ENCODE measurements at regions not wholly inside any gene's neighbourhood (a gene's known extent, or its start where the extent isn't known, plus 50 kb on each side); places are given as distances from the start of the nearest gene placed in this dataset.
"Not testable (repeated sequence)": the region's sequence is repeated elsewhere in the genome, so short reads cannot be mapped to it uniquely, and the experiment has no call there.

GRCh38 chr16:80116711-80117110 lies 424.1 kb upstream of the DYNLRB2 start:
- DNase-seq, result no peak

GRCh38 chr16:80114699-80115098 lies 426.1 kb upstream of the DYNLRB2 start:
- no peak for DNase-seq

GRCh38 chr16:80113873-80114574 lies 426.8 kb upstream of the DYNLRB2 start:
- DNase-seq, result no peak

- DNase-seq, result no peak
Observed at GRCh38 chr16:80109581-80109980, 431.2 kb upstream of the DYNLRB2 start.

- no peak for DNase-seq
Observed at GRCh38 chr16:80107900-80108299, 432.9 kb upstream of the DYNLRB2 start.

- no peak for DNase-seq
Observed at GRCh38 chr16:80105751-80106150, 435.0 kb upstream of the DYNLRB2 start.

- no peak for DNase-seq
Observed at GRCh38 chr16:80105160-80105559, 435.6 kb upstream of the DYNLRB2 start.

- no peak for DNase-seq
Observed at GRCh38 chr16:80104401-80104800, 436.4 kb upstream of the DYNLRB2 start.

GRCh38 chr16:80103463-80103862 lies 437.3 kb upstream of the DYNLRB2 start:
- DNase-seq, result no peak

- no peak for DNase-seq
Observed at GRCh38 chr16:80100846-80101451, 439.8 kb upstream of the DYNLRB2 start.

GRCh38 chr16:80100186-80100585 lies 440.6 kb upstream of the DYNLRB2 start:
- no peak for DNase-seq

GRCh38 chr16:80097098-80097497 lies 443.7 kb upstream of the DYNLRB2 start:
- DNase-seq, result no peak

- DNase-seq, result no peak
Observed at GRCh38 chr16:80092681-80093080, 448.1 kb upstream of the DYNLRB2 start.

- DNase-seq, result not testable (repeated sequence)
Observed at GRCh38 chr16:80091453-80091852, 449.3 kb upstream of the DYNLRB2 start.

GRCh38 chr16:80085606-80086005 lies 455.2 kb upstream of the DYNLRB2 start:
- DNase-seq, result no peak

GRCh38 chr16:80084614-80085013 lies 456.2 kb upstream of the DYNLRB2 start:
- DNase-seq, result peak; percentile 1

GRCh38 chr16:80084163-80084562 lies 456.6 kb upstream of the DYNLRB2 start:
- no peak for DNase-seq

- no peak for DNase-seq
Observed at GRCh38 chr16:80082906-80083305, 457.9 kb upstream of the DYNLRB2 start.

GRCh38 chr16:80081846-80082245 lies 458.9 kb upstream of the DYNLRB2 start:
- no peak for DNase-seq

- no peak for DNase-seq
Observed at GRCh38 chr16:80080287-80080851, 460.4 kb upstream of the DYNLRB2 start.

GRCh38 chr16:80079072-80079471 lies 461.7 kb upstream of the DYNLRB2 start:
- DNase-seq, result no peak

- no peak for DNase-seq
Observed at GRCh38 chr16:80077696-80078095, 463.1 kb upstream of the DYNLRB2 start.

GRCh38 chr16:80074329-80074728 lies 466.5 kb upstream of the DYNLRB2 start:
- DNase-seq, result no peak

- no peak for DNase-seq
Observed at GRCh38 chr16:80071964-80072456, 468.8 kb upstream of the DYNLRB2 start.

Measured in stimulated activated naive CD4-positive, alpha-beta T cell treated with Interleukin-2 at 50 U/mL for 16 hours (primary cell).